GM23338 (cell line): ENCODE measurements at regions not wholly inside any gene's neighbourhood (a gene's known extent, or its start where the extent isn't known, plus 50 kb on each side); places are given as distances from the start of the nearest gene placed in this dataset.

Experiments
- ATAC-seq: fragments of 200-7000 bp; cut with Tn5 transposase; 3 replicates; pipeline ENCODE4 v1.9.1; 2020
- DNase-seq: peaks from one replicate; pipeline ENCODE4 v3.0.0-alpha.2; 2015; ENCODE audit warnings: low spot score
- H2AFZ ChIP-seq: fragments of 200-600 bp; sonication (generic); 2 replicates; pipeline ENCODE4 v1.8.0; 2016; ENCODE audit warnings: antibody characterized with exemption, mild to moderate bottlenecking, moderate library complexity
- H3F3A ChIP-seq: fragments of 200-600 bp; sonication (generic); replicated peaks from 2 replicates; pipeline ENCODE4 v1.8.0; 2017; ENCODE audit warnings: antibody characterized with exemption, mixed run types, low read depth
- H3K27ac ChIP-seq: fragments of 200-600 bp; sonication (generic); 2 replicates; pipeline ENCODE4 v1.6.1; 2016; ENCODE audit warnings: low read depth
- H3K27me3 ChIP-seq: fragments of 200-600 bp; sonication (generic); 2 replicates; pipeline ENCODE4 v1.8.0; 2016; ENCODE audit warnings: mild to moderate bottlenecking, mixed run types, moderate library complexity; ENCODE audit not compliant: insufficient read depth
- H3K36me3 ChIP-seq: fragments of 200-600 bp; sonication (generic); 2 replicates; pipeline ENCODE4 v1.8.0; 2016; ENCODE audit warnings: mild to moderate bottlenecking; ENCODE audit not compliant: insufficient read depth
- H3K4me1 ChIP-seq: fragments of 200-600 bp; sonication (generic); 2 replicates; pipeline ENCODE4 v1.8.0; 2016; ENCODE audit warnings: mild to moderate bottlenecking, moderate library complexity; ENCODE audit not compliant: insufficient read depth
- H3K4me2 ChIP-seq: fragments of 200-600 bp; sonication (generic); 2 replicates; pipeline ENCODE4 v1.7.1; 2017; ENCODE audit warnings: mixed run types
- H3K4me3 ChIP-seq: fragments of 200-600 bp; sonication (generic); 2 replicates; pipeline ENCODE4 v1.6.1; 2016; ENCODE audit warnings: mixed run types
- H3K79me2 ChIP-seq: fragments of 200-600 bp; sonication (generic); replicated peaks from 2 replicates; pipeline ENCODE4 v1.8.0; 2017; ENCODE audit warnings: mild to moderate bottlenecking; ENCODE audit not compliant: insufficient read depth
- H3K9me2 ChIP-seq: fragments of 200-600 bp; sonication (generic); 2 replicates; pipeline ENCODE4 v1.8.0; 2017; ENCODE audit not compliant: insufficient read depth
- H4K20me1 ChIP-seq: fragments of 200-600 bp; sonication (generic); replicated peaks from 2 replicates; pipeline ENCODE4 v1.8.0; 2017; ENCODE audit warnings: mild to moderate bottlenecking; ENCODE audit not compliant: insufficient read depth
- H3K27ac Mint-ChIP-seq: 2 replicates; pipeline ENCODE4 v1.8.0; 2020; ENCODE audit warnings: inconsistent platforms, mild to moderate bottlenecking, moderate library complexity, mixed read lengths
- H3K27me3 Mint-ChIP-seq: 3 replicates; pipeline ENCODE4 v1.8.0; 2022; ENCODE audit warnings: low read depth, mild to moderate bottlenecking, moderate library complexity, mixed read lengths, inconsistent platforms; ENCODE audit not compliant: insufficient read depth, poor library complexity
- H3K36me3 Mint-ChIP-seq: 3 replicates; pipeline ENCODE4 v1.8.0; 2021; ENCODE audit warnings: low read depth, mild to moderate bottlenecking, inconsistent platforms, moderate library complexity, mixed read lengths
- H3K4me1 Mint-ChIP-seq: 3 replicates; pipeline ENCODE4 v1.8.0; 2020; ENCODE audit warnings: mild to moderate bottlenecking, inconsistent platforms, mixed read lengths
- H3K4me3 Mint-ChIP-seq: 3 replicates; pipeline ENCODE4 v1.8.0; 2021; ENCODE audit warnings: moderate library complexity, mild to moderate bottlenecking, inconsistent platforms, mixed read lengths
- H3K9me3 Mint-ChIP-seq: 3 replicates; pipeline ENCODE4 v1.8.0; 2020; ENCODE audit warnings: moderate library complexity, mild to moderate bottlenecking, inconsistent platforms, mixed read lengths
- CREB1 ChIP-seq: fragments of 250-450 bp; sonication (Bioruptor Pico); IDR thresholded peaks from 2 replicates; pipeline ENCODE4 v1.5.0; 2020; ENCODE audit warnings: low read depth, mild to moderate bottlenecking, moderate library complexity
- EZH2 ChIP-seq: fragments of 200-600 bp; sonication (generic); IDR thresholded peaks from one replicate; pipeline ENCODE4 v1.8.0; 2017; ENCODE audit warnings: antibody characterized with exemption, mild to moderate bottlenecking, low read depth; ENCODE audit not compliant: unreplicated experiment
- EZH2phosphoT487 ChIP-seq: fragments of 200-600 bp; sonication (generic); IDR thresholded peaks from one replicate; pipeline ENCODE4 v1.8.1; 2018; ENCODE audit warnings: antibody characterized with exemption; ENCODE audit not compliant: unreplicated experiment
- JUNB ChIP-seq: IDR thresholded peaks from one replicate; pipeline ENCODE4 v1.6.1; 2016; ENCODE audit warnings: antibody characterized with exemption; ENCODE audit not compliant: unreplicated experiment
- NANOG ChIP-seq: IDR thresholded peaks from 2 replicates; pipeline ENCODE4 v1.6.1; 2016; ENCODE audit warnings: antibody characterized with exemption, borderline replicate concordance
- POLR2AphosphoS5 ChIP-seq: IDR thresholded peaks from 2 replicates; pipeline ENCODE4 v1.6.1; 2016; ENCODE audit warnings: antibody characterized with exemption, low read depth
- STAT1 ChIP-seq: IDR thresholded peaks from one replicate; pipeline ENCODE4 v1.6.1; 2016; ENCODE audit warnings: antibody characterized with exemption; ENCODE audit not compliant: unreplicated experiment
- ZNF114 ChIP-seq: fragments of 250-450 bp; sonication (Bioruptor Pico); IDR thresholded peaks from 2 replicates; pipeline ENCODE4 v1.5.0; 2020; ENCODE audit warnings: mild to moderate bottlenecking, moderate library complexity
- ZNF331 ChIP-seq: fragments of 250-450 bp; sonication (Bioruptor Pico); IDR thresholded peaks from 2 replicates; pipeline ENCODE4 v1.5.0; 2020; ENCODE audit warnings: low read depth, mild to moderate bottlenecking, moderate library complexity
- TF ChIP-seq, protein P1 (sequence below): IDR thresholded peaks from 2 replicates; pipeline ENCODE4 v1.6.1; 2016; ENCODE audit warnings: antibody characterized with exemption
- TF ChIP-seq, protein P2 (sequence below): fragments of 250-450 bp; sonication (Bioruptor Pico); IDR thresholded peaks from 2 replicates; pipeline ENCODE4 v1.5.0; 2020; ENCODE audit warnings: mild to moderate bottlenecking, moderate library complexity
- TF ChIP-seq, protein P3 (sequence below), 2 experiments: fragments of 200-600 bp in 1 of 2; sonication (generic) in 1 of 2; conservative IDR thresholded peaks; 2 replicates each; pipeline versions ENCODE4 v1.5.1 to v1.6.1; 2016 to 2017; ENCODE audit warnings: antibody characterized with exemption in 2 of 2, low read depth in 2 of 2, mild to moderate bottlenecking in 2 of 2, moderate library complexity in 1 of 2

DNA sequence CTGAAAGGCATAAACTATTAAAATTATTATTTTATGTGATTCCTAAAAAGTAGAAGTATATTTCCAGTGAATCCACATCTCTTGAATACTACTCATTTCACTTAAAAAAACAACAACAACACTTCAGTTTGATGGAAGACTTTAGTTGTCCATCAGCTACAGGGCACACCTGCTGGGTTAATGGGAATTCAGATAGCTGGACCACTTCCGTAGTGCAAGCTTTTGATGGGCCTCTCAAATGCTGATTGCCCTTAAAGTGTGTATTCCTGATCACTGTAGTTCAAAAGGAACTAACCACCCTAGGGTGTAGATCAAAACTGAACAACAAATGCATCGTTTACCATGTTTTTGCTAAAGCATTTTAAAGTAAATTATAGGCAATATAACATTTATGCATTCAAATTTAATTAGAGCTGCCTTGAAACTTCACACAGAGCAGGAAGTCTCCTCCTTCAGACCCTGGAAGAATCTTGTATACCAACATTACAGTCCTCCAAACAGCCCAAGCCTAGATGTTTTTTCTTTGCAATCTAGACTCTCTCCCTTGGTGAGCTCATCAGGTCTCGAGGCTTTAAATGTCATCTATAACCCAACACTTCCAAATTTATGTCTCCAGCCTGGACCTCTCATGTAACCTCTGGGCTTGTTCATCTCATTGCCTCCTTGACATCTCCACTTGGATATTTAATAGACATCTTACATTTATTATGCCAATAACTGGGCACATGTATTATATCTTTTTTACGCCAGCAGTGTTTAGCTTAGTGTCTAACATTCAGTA lies 510.1 kb upstream of the SLC39A10 start:
- no peak overlapping the region for H3K27ac Mint-ChIP-seq
- ATAC-seq = no peak
- H4K20me1 ChIP-seq = no peaks in the 10 kb centered on the region

More for the DNA sequence above, 510.1 kb upstream of the SLC39A10 start:
- Mint-ChIP-seq H3K27me3 (no peaks in the 10 kb centered on the region), H3K4me3 (no peak overlapping the region), H3K4me1 (no peaks in the 10 kb centered on the region), H3K9me3 (peaks cover 11% of the 10 kb centered on the region), H3K36me3 (peaks cover 9% of the 10 kb centered on the region)
- Histone ChIP-seq H3K27me3 (no peaks in the 10 kb centered on the region), H3K36me3 (no peaks in the 10 kb centered on the region), H3K4me1 (no peaks in the 10 kb centered on the region), H3K9me2 (no peaks in the 10 kb centered on the region), H2AFZ (no peak overlapping the region), H3K4me3 (no peak overlapping the region), H3K27ac (no peak overlapping the region), H3K4me2 (no peak overlapping the region), H3K79me2 (no peaks in the 10 kb centered on the region), H3F3A (no peaks in the 10 kb centered on the region)
- TF ChIP-seq CREB1 = no peak
- no peak for TF ChIP-seq ZNF331 (CRISPR knock-in tag)
- TF ChIP-seq POLR2AphosphoS5 = no peak
- TF ChIP-seq EZH2phosphoT487 = no peak
- TF ChIP-seq, protein P1, sequence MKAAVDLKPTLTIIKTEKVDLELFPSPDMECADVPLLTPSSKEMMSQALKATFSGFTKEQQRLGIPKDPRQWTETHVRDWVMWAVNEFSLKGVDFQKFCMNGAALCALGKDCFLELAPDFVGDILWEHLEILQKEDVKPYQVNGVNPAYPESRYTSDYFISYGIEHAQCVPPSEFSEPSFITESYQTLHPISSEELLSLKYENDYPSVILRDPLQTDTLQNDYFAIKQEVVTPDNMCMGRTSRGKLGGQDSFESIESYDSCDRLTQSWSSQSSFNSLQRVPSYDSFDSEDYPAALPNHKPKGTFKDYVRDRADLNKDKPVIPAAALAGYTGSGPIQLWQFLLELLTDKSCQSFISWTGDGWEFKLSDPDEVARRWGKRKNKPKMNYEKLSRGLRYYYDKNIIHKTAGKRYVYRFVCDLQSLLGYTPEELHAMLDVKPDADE = no peak
- TF ChIP-seq ZNF114 (CRISPR knock-in tag) = no peak
- TF ChIP-seq EZH2 = no peak
- TF ChIP-seq, protein P2, sequence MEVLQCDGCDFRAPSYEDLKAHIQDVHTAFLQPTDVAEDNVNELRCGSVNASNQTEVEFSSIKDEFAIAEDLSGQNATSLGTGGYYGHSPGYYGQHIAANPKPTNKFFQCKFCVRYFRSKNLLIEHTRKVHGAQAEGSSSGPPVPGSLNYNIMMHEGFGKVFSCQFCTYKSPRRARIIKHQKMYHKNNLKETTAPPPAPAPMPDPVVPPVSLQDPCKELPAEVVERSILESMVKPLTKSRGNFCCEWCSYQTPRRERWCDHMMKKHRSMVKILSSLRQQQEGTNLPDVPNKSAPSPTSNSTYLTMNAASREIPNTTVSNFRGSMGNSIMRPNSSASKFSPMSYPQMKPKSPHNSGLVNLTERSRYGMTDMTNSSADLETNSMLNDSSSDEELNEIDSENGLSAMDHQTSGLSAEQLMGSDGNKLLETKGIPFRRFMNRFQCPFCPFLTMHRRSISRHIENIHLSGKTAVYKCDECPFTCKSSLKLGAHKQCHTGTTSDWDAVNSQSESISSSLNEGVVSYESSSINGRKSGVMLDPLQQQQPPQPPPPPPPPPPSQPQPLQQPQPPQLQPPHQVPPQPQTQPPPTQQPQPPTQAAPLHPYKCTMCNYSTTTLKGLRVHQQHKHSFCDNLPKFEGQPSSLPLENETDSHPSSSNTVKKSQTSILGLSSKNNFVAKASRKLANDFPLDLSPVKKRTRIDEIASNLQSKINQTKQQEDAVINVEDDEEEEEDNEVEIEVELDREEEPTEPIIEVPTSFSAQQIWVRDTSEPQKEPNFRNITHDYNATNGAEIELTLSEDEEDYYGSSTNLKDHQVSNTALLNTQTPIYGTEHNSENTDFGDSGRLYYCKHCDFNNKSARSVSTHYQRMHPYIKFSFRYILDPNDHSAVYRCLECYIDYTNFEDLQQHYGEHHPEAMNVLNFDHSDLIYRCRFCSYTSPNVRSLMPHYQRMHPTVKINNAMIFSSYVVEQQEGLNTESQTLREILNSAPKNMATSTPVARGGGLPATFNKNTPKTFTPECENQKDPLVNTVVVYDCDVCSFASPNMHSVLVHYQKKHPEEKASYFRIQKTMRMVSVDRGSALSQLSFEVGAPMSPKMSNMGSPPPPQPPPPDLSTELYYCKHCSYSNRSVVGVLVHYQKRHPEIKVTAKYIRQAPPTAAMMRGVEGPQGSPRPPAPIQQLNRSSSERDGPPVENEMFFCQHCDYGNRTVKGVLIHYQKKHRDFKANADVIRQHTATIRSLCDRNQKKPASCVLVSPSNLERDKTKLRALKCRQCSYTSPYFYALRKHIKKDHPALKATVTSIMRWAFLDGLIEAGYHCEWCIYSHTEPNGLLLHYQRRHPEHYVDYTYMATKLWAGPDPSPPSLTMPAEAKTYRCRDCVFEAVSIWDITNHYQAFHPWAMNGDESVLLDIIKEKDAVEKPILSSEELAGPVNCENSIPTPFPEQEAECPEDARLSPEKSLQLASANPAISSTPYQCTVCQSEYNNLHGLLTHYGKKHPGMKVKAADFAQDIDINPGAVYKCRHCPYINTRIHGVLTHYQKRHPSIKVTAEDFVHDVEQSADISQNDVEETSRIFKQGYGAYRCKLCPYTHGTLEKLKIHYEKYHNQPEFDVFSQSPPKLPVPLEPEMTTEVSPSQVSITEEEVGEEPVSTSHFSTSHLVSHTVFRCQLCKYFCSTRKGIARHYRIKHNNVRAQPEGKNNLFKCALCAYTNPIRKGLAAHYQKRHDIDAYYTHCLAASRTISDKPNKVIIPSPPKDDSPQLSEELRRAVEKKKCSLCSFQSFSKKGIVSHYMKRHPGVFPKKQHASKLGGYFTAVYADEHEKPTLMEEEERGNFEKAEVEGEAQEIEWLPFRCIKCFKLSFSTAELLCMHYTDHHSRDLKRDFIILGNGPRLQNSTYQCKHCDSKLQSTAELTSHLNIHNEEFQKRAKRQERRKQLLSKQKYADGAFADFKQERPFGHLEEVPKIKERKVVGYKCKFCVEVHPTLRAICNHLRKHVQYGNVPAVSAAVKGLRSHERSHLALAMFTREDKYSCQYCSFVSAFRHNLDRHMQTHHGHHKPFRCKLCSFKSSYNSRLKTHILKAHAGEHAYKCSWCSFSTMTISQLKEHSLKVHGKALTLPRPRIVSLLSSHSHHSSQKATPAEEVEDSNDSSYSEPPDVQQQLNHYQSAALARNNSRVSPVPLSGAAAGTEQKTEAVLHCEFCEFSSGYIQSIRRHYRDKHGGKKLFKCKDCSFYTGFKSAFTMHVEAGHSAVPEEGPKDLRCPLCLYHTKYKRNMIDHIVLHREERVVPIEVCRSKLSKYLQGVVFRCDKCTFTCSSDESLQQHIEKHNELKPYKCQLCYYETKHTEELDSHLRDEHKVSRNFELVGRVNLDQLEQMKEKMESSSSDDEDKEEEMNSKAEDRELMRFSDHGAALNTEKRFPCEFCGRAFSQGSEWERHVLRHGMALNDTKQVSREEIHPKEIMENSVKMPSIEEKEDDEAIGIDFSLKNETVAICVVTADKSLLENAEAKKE (CRISPR knock-in tag) = no peak
- no peak for TF ChIP-seq STAT1
- no peak for TF ChIP-seq JUNB
- TF ChIP-seq, protein P3, sequence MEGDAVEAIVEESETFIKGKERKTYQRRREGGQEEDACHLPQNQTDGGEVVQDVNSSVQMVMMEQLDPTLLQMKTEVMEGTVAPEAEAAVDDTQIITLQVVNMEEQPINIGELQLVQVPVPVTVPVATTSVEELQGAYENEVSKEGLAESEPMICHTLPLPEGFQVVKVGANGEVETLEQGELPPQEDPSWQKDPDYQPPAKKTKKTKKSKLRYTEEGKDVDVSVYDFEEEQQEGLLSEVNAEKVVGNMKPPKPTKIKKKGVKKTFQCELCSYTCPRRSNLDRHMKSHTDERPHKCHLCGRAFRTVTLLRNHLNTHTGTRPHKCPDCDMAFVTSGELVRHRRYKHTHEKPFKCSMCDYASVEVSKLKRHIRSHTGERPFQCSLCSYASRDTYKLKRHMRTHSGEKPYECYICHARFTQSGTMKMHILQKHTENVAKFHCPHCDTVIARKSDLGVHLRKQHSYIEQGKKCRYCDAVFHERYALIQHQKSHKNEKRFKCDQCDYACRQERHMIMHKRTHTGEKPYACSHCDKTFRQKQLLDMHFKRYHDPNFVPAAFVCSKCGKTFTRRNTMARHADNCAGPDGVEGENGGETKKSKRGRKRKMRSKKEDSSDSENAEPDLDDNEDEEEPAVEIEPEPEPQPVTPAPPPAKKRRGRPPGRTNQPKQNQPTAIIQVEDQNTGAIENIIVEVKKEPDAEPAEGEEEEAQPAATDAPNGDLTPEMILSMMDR (conservative IDR thresholded peaks at IDR 0.05; ENCODE audit: low read depth in 2 of 2) = no peak
- TF ChIP-seq NANOG = no peak
- DNase-seq = no peak
